A204.1 (cell line): ENCODE measurements at regions not wholly inside any gene's neighbourhood (a gene's known extent, or its start where the extent isn't known, plus 50 kb on each side); places are given as distances from the start of the nearest gene placed in this dataset.
"Not testable (repeated sequence)": the region's sequence is repeated elsewhere in the genome, so short reads cannot be mapped to it uniquely, and the experiment has no call there.

ENCODE experiments used
- FAIRE-seq: peaks from 2 replicates; lab custom pipeline; 2012; peaks lifted over from hg19 to GRCh38; lab: Jason Lieb, UNC

- no peak for FAIRE-seq
Measured at GRCh38 chr7:96558530-96558929, 151.1 kb downstream of the SEM1 start.

GRCh38 chr7:96558093-96558492 is 151.6 kb downstream of the SEM1 start:
- FAIRE-seq: no peak

GRCh38 chr7:96557598-96557997 is 152.0 kb downstream of the SEM1 start:
- FAIRE-seq: not testable (repeated sequence)

GRCh38 chr7:96548664-96549063 is 161.0 kb downstream of the SEM1 start:
- no peak for FAIRE-seq

GRCh38 chr7:96547371-96547811 is 162.3 kb downstream of the SEM1 start:
- no peak for FAIRE-seq

GRCh38 chr7:96546426-96546825 is 163.2 kb downstream of the SEM1 start:
- FAIRE-seq: no peak

- peak; percentile 21 for FAIRE-seq
Measured at GRCh38 chr7:96539471-96539870, 170.2 kb downstream of the SEM1 start.

- no peak for FAIRE-seq
Measured at GRCh38 chr7:96538632-96539031, 171.0 kb downstream of the SEM1 start.

- FAIRE-seq: no peak
Measured at GRCh38 chr7:96534221-96534620, 175.4 kb downstream of the SEM1 start.

- no peak for FAIRE-seq
Measured at GRCh38 chr7:96532428-96532935, 177.2 kb downstream of the SEM1 start.

GRCh38 chr7:96531331-96531730 is 178.3 kb downstream of the SEM1 start:
- FAIRE-seq: no peak

- no peak for FAIRE-seq
Measured at GRCh38 chr7:96530786-96531185, 178.9 kb downstream of the SEM1 start.

GRCh38 chr7:96527133-96527827 is 182.4 kb downstream of the SEM1 start:
- no peak for FAIRE-seq

GRCh38 chr7:96526496-96526895 is 183.2 kb downstream of the SEM1 start:
- FAIRE-seq: no peak

- no peak for FAIRE-seq
Measured at GRCh38 chr7:96521068-96521894, 188.4 kb downstream of the SEM1 start.

- FAIRE-seq: no peak
Measured at GRCh38 chr7:96508371-96508770, 186.5 kb upstream of the SLC25A13 start.

GRCh38 chr7:96503597-96503996 is 181.7 kb upstream of the SLC25A13 start:
- FAIRE-seq: no peak

- no peak for FAIRE-seq
Measured at GRCh38 chr7:96501318-96501717, 179.4 kb upstream of the SLC25A13 start.

- no peak for FAIRE-seq
Measured at GRCh38 chr7:96499532-96499931, 177.6 kb upstream of the SLC25A13 start.

GRCh38 chr7:96497567-96497966 is 175.7 kb upstream of the SLC25A13 start:
- FAIRE-seq: no peak

- no peak for FAIRE-seq
Measured at GRCh38 chr7:96495751-96496216, 173.9 kb upstream of the SLC25A13 start.

GRCh38 chr7:96486681-96487080 is 164.8 kb upstream of the SLC25A13 start:
- FAIRE-seq: no peak

GRCh38 chr7:96484845-96485244 is 162.9 kb upstream of the SLC25A13 start:
- FAIRE-seq: no peak
